GM21528 (cell line): ENCODE measurements at regions not wholly inside any gene's neighbourhood (a gene's known extent, or its start where the extent isn't known, plus 50 kb on each side); places are given as distances from the start of the nearest gene placed in this dataset.

Experiments used
- ATAC-seq: cut with Tn5 transposase; IDR thresholded peaks from one replicate; pipeline ENCODE4 v1.9.1; 2021; ENCODE audit warnings: mild to moderate bottlenecking, moderate library complexity; ENCODE audit not compliant: unreplicated experiment, low FRiP score

DNA sequence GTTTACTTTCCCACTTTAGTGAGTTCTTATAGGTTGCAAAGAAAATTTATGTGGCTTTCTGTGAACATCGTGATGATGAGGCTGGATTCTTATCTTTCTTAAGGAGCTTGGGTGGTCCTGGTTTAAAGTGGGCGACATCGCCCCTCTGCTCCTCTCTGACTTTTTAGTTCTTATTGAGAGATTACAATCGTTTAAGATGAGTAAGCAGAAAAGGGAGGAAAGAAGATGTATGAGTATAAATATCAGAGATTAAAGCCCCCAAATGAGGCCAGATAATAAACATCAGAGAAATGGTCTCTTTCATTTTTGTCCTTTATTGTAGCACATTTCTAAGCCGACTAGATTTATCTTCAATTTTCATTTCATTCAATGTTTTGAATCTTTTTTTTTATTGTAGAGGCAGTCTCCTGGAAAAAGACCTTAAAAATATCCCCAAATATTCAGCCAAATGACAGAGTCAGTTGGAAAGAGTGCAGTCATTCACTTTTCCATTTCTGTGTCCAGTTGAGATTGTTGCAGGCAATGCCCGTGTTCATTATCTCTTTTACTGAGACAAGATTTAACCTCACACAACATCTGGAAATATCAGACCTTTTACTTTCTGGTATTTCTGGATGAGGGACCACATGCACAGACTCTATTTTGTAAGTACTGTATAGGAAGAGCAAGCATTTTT lies 62.0 kb upstream of the PDE7B start:
- ATAC-seq: no peak

- ATAC-seq: no peak
Measured at GRCh38 chr6:135791441-135791840, 60.1 kb upstream of the PDE7B start.

GRCh38 chr6:135796643-135797305 lies 54.7 kb upstream of the PDE7B start:
- ATAC-seq: no peak

GRCh38 chr6:135797361-135797760 lies 54.1 kb upstream of the PDE7B start:
- ATAC-seq: no peak

GRCh38 chr6:135798751-135799515 lies 52.6 kb upstream of the PDE7B start:
- no peak for ATAC-seq
